ENCODE measurements at regions not wholly inside any gene's neighbourhood (a gene's known extent, or its start where the extent isn't known, plus 50 kb on each side); places are given as distances from the start of the nearest gene placed in this dataset.

DNA sequence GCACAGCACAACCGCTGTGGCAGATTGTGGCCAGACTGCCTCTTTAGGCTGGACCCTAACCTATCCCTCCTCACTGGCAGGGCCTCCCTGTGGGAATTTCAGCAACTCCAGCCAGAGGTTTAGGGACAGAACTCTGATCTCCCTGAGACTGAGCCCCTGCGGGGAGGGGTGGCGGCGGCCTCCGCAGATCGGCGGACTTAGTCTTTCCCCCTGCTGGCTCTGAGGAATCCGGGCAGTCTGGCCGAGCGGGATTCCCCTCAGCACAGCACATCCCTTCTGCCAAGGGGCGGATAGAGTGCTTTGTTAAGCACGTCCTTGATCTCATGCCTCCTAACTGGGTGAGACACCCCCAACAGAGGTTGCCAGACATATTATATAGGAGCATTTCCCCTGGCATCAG, 224.2 kb upstream of the NPY start:
- Histone ChIP-seq H3K27ac (ENCODE audit: insufficient read depth, low read length, poor library complexity, severe bottlenecking) (no peak overlapping the region), H3K9me3 (ENCODE audit: control insufficient read depth, low read length) (no peaks in the 10 kb centered on the region), H3K4me3 (ENCODE audit: insufficient read depth, low read depth, low read length, poor library complexity, severe bottlenecking) (no peak overlapping the region), H3K27me3 (replicated peaks; ENCODE audit: control insufficient read depth, insufficient read depth, low read length, poor library complexity, severe bottlenecking) (no peaks in the 10 kb centered on the region), H3K36me3 (ENCODE audit: control insufficient read depth, insufficient read depth, low read length) (no peaks in the 10 kb centered on the region), H3K4me1 (ENCODE audit: control insufficient read depth, insufficient read depth, low read length, poor library complexity, severe bottlenecking) (no peaks in the 10 kb centered on the region)
- DNase-seq = no peak

DNA sequence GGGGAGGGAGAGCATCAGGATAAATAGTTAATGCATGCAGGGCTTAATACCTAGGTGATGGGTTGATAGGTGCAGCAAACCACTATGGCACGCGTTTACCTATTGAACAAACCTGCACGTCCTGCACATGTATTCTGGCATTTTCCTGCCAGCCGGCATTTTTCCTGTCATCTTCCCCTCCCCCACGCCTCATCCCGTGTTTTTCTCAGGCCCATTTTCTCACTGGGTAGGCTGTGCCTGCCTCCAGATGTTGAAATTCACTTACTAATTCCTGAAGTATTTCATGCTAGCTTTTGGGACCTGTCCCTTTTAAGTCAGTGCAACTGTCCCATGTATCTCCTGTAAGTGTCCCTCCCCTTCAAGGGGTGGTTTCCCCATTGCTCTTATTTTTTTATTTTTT, 220.3 kb upstream of the NPY start:
- Histone ChIP-seq H3K4me3 (ENCODE audit: insufficient read depth, low read depth, low read length, poor library complexity, severe bottlenecking) (no peak overlapping the region), H3K27me3 (replicated peaks; ENCODE audit: control insufficient read depth, insufficient read depth, low read length, poor library complexity, severe bottlenecking) (no peaks in the 10 kb centered on the region), H3K27ac (ENCODE audit: insufficient read depth, low read length, poor library complexity, severe bottlenecking) (no peak overlapping the region), H3K4me1 (ENCODE audit: control insufficient read depth, insufficient read depth, low read length, poor library complexity, severe bottlenecking) (no peaks in the 10 kb centered on the region), H3K36me3 (ENCODE audit: control insufficient read depth, insufficient read depth, low read length) (no peaks in the 10 kb centered on the region), H3K9me3 (ENCODE audit: control insufficient read depth, low read length) (no peaks in the 10 kb centered on the region)
- DNase-seq = no peak

DNA sequence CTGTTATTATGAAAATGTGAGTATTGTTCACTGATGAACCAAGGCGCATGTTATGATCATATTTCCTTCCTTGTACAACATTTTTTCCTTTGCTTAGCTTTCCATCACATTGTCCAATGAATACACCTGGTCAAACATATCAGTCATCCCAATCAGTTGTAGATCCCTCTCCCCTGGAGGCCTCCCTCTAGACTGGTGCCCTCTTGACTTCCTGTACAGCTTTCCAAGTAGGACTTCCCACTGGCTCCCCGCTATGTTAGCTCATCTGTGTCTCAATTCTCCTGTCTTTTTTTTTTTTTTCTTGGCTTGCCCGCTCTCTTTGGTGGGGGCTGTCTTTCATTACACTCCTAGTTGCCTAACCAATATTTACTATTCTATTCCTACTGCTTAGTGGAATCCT, 214.2 kb upstream of the NPY start:
- H3K27me3 ChIP-seq (replicated peaks; ENCODE audit: control insufficient read depth, insufficient read depth, low read length, poor library complexity, severe bottlenecking) = no peaks in the 10 kb centered on the region
- no peak overlapping the region for H3K4me3 ChIP-seq (ENCODE audit: insufficient read depth, low read depth, low read length, poor library complexity, severe bottlenecking)
- no peaks in the 10 kb centered on the region for H3K4me1 ChIP-seq (ENCODE audit: control insufficient read depth, insufficient read depth, low read length, poor library complexity, severe bottlenecking)
- no peak for DNase-seq
- no peaks in the 10 kb centered on the region for H3K9me3 ChIP-seq (ENCODE audit: control insufficient read depth, low read length)
- no peak overlapping the region for H3K27ac ChIP-seq (ENCODE audit: insufficient read depth, low read length, poor library complexity, severe bottlenecking)
- H3K36me3 ChIP-seq (ENCODE audit: control insufficient read depth, insufficient read depth, low read length) = no peaks in the 10 kb centered on the region

DNA sequence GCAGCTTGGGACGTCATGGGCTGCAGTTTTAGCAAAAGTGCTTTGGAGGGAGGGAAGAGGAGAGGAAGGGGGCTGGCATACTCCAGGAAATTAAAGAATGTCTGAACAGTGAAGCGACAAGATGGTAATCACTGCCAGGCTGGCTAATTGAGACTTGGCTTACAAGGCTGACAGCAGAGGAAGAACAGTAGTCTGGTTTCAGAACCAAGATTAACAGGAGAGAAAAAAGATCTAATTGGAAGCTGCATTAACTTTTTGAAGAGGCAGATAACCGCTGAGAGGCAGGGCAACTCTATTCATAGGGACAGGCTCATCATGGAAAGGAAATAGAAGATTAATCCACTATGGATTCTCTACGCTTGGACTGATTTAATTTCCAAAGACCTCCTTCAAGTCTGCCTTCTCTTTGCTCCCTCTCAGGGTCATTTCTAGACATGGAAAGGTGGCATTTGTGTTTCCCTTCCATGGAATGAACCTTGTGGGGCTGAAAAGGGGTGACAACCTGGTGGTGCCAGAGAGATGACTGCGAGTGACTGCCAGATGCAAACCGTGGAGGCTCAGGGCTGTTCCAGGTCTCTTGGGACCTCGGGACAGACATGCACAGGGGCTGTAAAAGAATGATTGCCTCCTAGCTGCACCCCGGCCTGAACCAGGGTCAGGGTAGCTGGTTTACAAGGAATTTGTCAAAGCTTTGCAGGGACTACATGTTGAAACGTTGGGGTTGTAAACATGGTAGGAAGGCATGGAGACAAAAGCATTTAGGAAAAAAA, 210.2 kb upstream of the NPY start:
- no peak for DNase-seq

DNA sequence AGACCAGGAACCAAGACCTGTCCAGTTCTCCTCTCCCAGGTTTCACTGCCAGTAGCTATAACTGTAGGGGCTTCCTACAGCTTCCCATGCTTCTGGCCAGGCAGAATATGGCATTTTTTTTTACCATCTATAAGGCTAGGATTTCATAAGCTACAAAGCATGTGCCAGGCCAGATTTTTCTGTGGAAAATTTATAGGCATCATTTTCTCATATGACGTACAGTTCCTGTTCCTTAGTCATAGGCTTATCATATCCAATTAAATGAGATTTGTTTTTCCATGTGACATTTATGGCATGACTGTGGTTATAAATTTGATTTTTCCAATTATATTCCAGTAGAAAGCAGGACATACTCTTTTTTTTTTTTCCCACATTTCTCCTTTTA, 208.6 kb upstream of the NPY start:
- Histone ChIP-seq H3K4me3 (ENCODE audit: insufficient read depth, low read depth, low read length, poor library complexity, severe bottlenecking) (no peak overlapping the region), H3K9me3 (ENCODE audit: control insufficient read depth, low read length) (no peaks in the 10 kb centered on the region), H3K27ac (ENCODE audit: insufficient read depth, low read length, poor library complexity, severe bottlenecking) (no peak overlapping the region), H3K4me1 (ENCODE audit: control insufficient read depth, insufficient read depth, low read length, poor library complexity, severe bottlenecking) (no peaks in the 10 kb centered on the region), H3K27me3 (replicated peaks; ENCODE audit: control insufficient read depth, insufficient read depth, low read length, poor library complexity, severe bottlenecking) (no peaks in the 10 kb centered on the region), H3K36me3 (ENCODE audit: control insufficient read depth, insufficient read depth, low read length) (no peaks in the 10 kb centered on the region)
- no peak for DNase-seq

More for the DNA sequence above, 210.2 kb upstream of the NPY start:
- H3K4me1 ChIP-seq (ENCODE audit: control insufficient read depth, insufficient read depth, low read length, poor library complexity, severe bottlenecking) = no peaks in the 10 kb centered on the region
- H3K4me3 ChIP-seq (ENCODE audit: insufficient read depth, low read depth, low read length, poor library complexity, severe bottlenecking) = no peak overlapping the region
- no peaks in the 10 kb centered on the region for H3K9me3 ChIP-seq (ENCODE audit: control insufficient read depth, low read length)
- no peaks in the 10 kb centered on the region for H3K27me3 ChIP-seq (replicated peaks; ENCODE audit: control insufficient read depth, insufficient read depth, low read length, poor library complexity, severe bottlenecking)
- H3K27ac ChIP-seq (ENCODE audit: insufficient read depth, low read length, poor library complexity, severe bottlenecking) = no peak overlapping the region
- H3K36me3 ChIP-seq (ENCODE audit: control insufficient read depth, insufficient read depth, low read length) = no peaks in the 10 kb centered on the region

DNA sequence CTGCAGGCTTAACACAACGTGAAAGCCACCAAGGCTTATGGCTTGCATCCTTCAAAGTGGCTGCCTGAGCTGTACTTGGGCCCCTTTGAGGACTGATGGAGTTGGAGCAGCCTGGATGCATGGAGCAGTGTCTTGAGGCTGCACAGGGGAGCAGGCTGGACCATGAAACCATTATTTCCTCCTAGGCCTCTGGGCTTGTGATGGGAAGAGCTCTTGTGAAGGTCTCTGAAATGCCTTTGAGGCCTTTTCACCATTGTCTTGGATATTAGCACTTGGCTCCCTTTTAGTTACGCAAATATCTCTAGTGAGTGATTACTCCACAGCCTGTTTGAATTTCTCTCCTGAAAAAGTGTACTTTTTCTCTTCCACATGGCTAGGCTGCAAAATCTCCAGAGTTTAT, 201.2 kb upstream of the NPY start:
- Histone ChIP-seq H3K27me3 (replicated peaks; ENCODE audit: control insufficient read depth, insufficient read depth, low read length, poor library complexity, severe bottlenecking) (no peaks in the 10 kb centered on the region), H3K9me3 (ENCODE audit: control insufficient read depth, low read length) (no peaks in the 10 kb centered on the region), H3K4me3 (ENCODE audit: insufficient read depth, low read depth, low read length, poor library complexity, severe bottlenecking) (no peak overlapping the region), H3K36me3 (ENCODE audit: control insufficient read depth, insufficient read depth, low read length) (no peaks in the 10 kb centered on the region), H3K27ac (ENCODE audit: insufficient read depth, low read length, poor library complexity, severe bottlenecking) (no peak overlapping the region), H3K4me1 (ENCODE audit: control insufficient read depth, insufficient read depth, low read length, poor library complexity, severe bottlenecking) (no peaks in the 10 kb centered on the region)
- no peak for DNase-seq

DNA sequence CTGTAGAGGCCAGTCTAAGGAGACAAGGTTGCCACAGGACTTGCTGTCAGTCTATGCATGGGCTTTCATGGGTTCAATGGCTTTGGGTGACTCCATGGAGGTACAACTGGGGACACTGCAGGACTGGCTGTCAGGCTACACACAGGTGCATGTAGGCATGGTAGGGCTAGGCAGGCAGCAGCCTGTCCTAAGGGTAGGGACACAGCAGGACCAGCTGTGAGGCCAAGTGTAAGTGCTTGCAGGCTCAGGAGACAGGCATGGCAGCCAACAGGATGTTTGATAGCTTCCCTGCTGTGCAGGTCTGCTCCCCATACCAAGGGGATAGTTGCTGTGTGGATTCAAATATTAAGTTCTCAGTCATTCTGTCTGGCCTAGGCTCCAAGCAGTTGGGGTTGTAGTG, 181.0 kb upstream of the NPY start:
- H3K27ac ChIP-seq (ENCODE audit: insufficient read depth, low read length, poor library complexity, severe bottlenecking) = no peak overlapping the region

DNA sequence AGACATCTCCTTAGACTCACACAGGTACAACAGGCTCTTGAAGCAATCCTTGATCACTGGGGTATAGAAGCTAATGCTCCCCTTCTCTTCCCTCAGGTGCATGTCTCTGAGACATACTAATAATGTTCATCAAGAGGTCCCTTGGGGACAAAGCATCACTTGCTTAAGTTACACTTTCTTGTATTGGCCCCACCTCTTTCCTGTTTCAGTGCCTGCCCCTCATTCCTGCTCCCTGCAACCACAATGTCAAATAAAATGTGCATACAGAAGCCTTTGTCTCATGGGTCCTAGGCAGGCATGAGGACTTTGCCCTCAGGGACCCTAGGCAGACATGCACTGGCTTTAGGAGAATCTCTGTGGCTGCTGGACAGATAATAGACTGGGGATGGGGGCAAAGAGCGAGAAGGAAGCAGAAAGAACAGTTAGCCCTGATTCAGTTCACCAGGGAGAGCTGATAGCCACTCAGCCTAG, 175.0 kb upstream of the NPY start:
- no peaks in the 10 kb centered on the region for H3K36me3 ChIP-seq (ENCODE audit: control insufficient read depth, insufficient read depth, low read length)
- no peak overlapping the region for H3K4me3 ChIP-seq (ENCODE audit: insufficient read depth, low read depth, low read length, poor library complexity, severe bottlenecking)
- no peaks in the 10 kb centered on the region for H3K4me1 ChIP-seq (ENCODE audit: control insufficient read depth, insufficient read depth, low read length, poor library complexity, severe bottlenecking)
- H3K27ac ChIP-seq (ENCODE audit: insufficient read depth, low read length, poor library complexity, severe bottlenecking) = no peak overlapping the region
- DNase-seq = no peak
- H3K27me3 ChIP-seq (replicated peaks; ENCODE audit: control insufficient read depth, insufficient read depth, low read length, poor library complexity, severe bottlenecking) = no peaks in the 10 kb centered on the region
- H3K9me3 ChIP-seq (ENCODE audit: control insufficient read depth, low read length) = no peaks in the 10 kb centered on the region

More for the DNA sequence above, 181.0 kb upstream of the NPY start:
- no peaks in the 10 kb centered on the region for H3K36me3 ChIP-seq (ENCODE audit: control insufficient read depth, insufficient read depth, low read length)
- H3K4me1 ChIP-seq (ENCODE audit: control insufficient read depth, insufficient read depth, low read length, poor library complexity, severe bottlenecking) = no peaks in the 10 kb centered on the region
- no peaks in the 10 kb centered on the region for H3K9me3 ChIP-seq (ENCODE audit: control insufficient read depth, low read length)
- H3K4me3 ChIP-seq (ENCODE audit: insufficient read depth, low read depth, low read length, poor library complexity, severe bottlenecking) = no peak overlapping the region
- H3K27me3 ChIP-seq (replicated peaks; ENCODE audit: control insufficient read depth, insufficient read depth, low read length, poor library complexity, severe bottlenecking) = no peaks in the 10 kb centered on the region
- DNase-seq = no peak

DNA sequence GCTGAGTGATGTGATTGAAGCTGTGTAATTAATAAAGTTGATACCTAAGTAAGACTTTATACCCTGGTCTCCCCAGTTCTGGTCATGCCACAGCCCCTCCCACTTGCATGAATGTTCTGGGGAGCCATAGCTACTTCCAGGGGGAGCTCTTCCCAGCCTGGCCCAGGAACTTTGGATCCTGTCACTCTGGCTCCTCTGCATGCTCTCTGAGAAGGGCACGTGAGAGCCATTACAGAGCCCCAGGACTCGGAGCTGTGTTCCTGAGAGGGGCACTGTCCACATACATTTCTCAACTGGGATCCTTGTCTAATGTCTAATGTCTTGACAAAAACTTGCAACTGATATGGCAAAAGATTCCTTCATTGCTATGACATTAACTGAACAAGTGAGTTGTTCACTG, 173.9 kb upstream of the NPY start:
- Histone ChIP-seq H3K9me3 (ENCODE audit: control insufficient read depth, low read length) (no peaks in the 10 kb centered on the region), H3K36me3 (ENCODE audit: control insufficient read depth, insufficient read depth, low read length) (no peaks in the 10 kb centered on the region), H3K4me3 (ENCODE audit: insufficient read depth, low read depth, low read length, poor library complexity, severe bottlenecking) (no peak overlapping the region), H3K27me3 (replicated peaks; ENCODE audit: control insufficient read depth, insufficient read depth, low read length, poor library complexity, severe bottlenecking) (no peaks in the 10 kb centered on the region), H3K27ac (ENCODE audit: insufficient read depth, low read length, poor library complexity, severe bottlenecking) (no peak overlapping the region), H3K4me1 (ENCODE audit: control insufficient read depth, insufficient read depth, low read length, poor library complexity, severe bottlenecking) (no peaks in the 10 kb centered on the region)
- DNase-seq = no peak

DNA sequence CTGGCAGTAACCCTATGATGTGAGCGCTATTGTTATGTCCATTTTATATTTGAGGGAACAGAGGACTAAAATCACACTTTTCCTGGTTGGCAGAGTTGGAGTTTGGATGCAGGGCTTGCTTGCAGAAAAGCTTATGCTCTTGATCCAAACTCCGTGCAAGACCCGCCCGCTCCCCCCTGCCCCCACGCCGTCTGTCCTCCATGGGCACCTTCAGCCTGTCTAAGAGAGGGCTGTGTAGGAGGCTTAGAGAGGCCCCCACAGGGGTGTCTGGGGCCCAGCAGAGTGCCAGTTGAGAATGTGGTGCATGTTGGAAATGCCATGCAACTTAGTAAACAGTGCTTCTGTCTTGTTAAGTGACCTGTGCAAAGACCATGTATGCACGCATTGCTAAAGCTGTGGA, 170.5 kb upstream of the NPY start:
- Histone ChIP-seq H3K4me3 (ENCODE audit: insufficient read depth, low read depth, low read length, poor library complexity, severe bottlenecking) (no peak overlapping the region), H3K4me1 (ENCODE audit: control insufficient read depth, insufficient read depth, low read length, poor library complexity, severe bottlenecking) (no peaks in the 10 kb centered on the region), H3K27ac (ENCODE audit: insufficient read depth, low read length, poor library complexity, severe bottlenecking) (no peak overlapping the region), H3K27me3 (replicated peaks; ENCODE audit: control insufficient read depth, insufficient read depth, low read length, poor library complexity, severe bottlenecking) (no peaks in the 10 kb centered on the region), H3K9me3 (ENCODE audit: control insufficient read depth, low read length) (no peaks in the 10 kb centered on the region), H3K36me3 (ENCODE audit: control insufficient read depth, insufficient read depth, low read length) (no peaks in the 10 kb centered on the region)
- no peak for DNase-seq

Measured in effector memory CD4-positive, alpha-beta T cell (primary cell).